HG03457 (cell line): ENCODE measurements at regions not wholly inside any gene's neighbourhood (a gene's known extent, or its start where the extent isn't known, plus 50 kb on each side); places are given as distances from the start of the nearest gene placed in this dataset.
"Not testable (repeated sequence)": the region's sequence is repeated elsewhere in the genome, so short reads cannot be mapped to it uniquely, and the experiment has no call there.

Experiments
- ATAC-seq: cut with Tn5 transposase; IDR thresholded peaks from one replicate; pipeline ENCODE4 v1.9.1; 2021; ENCODE audit warnings: moderate number of reproducible peaks; ENCODE audit not compliant: unreplicated experiment

DNA sequence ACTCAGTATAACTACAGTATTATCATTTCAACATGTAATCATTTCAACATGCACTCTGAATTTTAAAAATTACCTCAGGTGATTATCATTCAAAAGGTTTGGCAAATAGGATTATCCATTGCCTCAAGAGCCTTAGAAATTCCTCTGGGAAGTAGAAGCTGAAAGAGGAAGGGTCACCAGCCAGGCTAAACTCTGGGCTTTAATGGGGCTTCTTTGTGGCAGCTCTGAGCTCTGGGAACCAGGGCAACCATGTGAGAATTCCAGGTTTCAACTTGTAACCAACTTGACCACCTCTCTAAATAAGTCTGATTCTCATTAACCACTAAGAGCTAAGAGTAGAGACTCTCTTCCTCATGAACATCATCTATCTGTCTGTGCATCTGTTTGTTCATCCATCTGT lies 117.2 kb upstream of the MED14 start:
- no peak for ATAC-seq

GRCh38 chrX:40853004-40853815 lies 117.9 kb upstream of the MED14 start:
- ATAC-seq, result no peak

DNA sequence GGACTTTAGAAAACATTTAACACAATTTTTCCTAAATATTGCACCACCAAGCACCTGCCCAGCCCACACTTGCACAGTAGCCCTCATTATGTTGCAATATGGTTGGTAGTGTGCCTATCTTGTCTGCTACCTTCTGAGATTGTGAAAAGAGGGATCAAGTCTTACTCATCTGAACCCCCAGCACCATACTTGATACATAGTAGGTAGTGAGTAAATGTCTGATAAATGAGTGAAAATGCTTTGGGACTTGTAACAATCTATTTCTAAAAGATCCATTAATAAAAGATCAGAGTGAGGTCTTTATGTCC lies 118.4 kb upstream of the MED14 start:
- ATAC-seq, result no peak

DNA sequence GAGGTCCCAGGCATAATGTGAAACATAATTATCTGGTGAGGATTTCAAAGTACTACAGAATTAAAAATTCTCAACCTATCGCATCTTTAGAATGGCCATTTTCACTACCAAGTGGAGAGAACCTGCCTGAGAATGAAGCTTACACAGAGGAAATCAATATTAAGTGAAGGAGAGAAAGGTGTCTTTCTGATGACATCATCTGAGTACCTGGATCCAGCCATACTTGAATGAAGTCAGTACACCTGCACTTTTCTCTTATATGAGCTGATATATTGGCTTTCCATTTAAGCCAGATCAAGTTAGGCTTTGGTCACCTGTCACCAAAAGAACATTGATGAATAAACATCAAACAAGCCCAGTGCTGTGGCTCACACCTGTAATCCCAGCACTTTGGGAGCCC lies 118.9 kb upstream of the MED14 start:
- ATAC-seq, result no peak

- ATAC-seq, result no peak
Observed at GRCh38 chrX:40855411-40855810, 120.1 kb upstream of the MED14 start.

GRCh38 chrX:40855932-40856515 lies 120.7 kb upstream of the MED14 start:
- no peak for ATAC-seq

GRCh38 chrX:40861952-40862554 lies 126.7 kb upstream of the MED14 start:
- not testable (repeated sequence) for ATAC-seq

GRCh38 chrX:40863260-40863659 lies 127.9 kb upstream of the MED14 start:
- not testable (repeated sequence) for ATAC-seq

DNA sequence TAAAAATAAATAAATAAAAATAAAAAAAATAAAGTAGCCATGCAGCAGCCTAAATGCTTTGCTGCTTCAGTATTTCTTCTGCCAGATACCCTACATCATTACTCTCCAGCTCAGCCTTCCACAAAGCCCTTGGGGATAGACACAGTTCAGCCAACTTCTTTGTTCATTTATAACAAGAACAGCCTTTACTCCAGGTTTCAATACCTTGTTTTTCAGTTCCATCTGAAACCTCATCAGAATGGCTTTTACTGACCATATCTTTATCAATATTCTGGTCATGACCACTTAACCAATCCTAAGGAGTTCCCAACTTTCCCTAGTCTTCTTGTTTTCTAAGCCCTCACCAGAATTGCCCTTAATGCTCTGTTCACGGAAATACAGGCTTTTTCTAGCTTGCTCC lies 128.3 kb upstream of the MED14 start:
- ATAC-seq, result no peak

DNA sequence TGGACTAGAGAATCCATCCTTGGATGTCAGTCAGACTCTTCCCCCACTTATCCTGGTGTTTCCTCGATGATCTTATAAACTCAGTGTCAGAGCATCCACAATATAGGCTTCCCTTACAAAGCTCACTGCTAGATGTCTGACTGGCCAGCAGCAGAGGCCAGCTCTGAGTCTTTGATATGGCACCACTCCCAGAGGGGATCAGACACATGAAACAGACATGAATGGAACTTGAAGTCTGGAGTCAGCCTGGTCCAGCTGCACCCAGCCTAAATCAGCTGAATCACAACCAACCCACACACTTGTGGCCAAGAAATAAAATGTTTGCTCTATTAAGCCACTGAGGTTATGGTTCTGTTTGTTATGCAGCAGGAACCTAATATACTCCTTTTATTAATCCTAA lies 129.6 kb upstream of the MED14 start:
- ATAC-seq, result no peak

- no peak for ATAC-seq
Observed at GRCh38 chrX:40866893-40867292, 131.6 kb upstream of the MED14 start.

GRCh38 chrX:40867352-40867751 lies 132.0 kb upstream of the MED14 start:
- ATAC-seq, result no peak

- ATAC-seq, result no peak
Observed at GRCh38 chrX:40868868-40869267, 133.5 kb upstream of the MED14 start.

DNA sequence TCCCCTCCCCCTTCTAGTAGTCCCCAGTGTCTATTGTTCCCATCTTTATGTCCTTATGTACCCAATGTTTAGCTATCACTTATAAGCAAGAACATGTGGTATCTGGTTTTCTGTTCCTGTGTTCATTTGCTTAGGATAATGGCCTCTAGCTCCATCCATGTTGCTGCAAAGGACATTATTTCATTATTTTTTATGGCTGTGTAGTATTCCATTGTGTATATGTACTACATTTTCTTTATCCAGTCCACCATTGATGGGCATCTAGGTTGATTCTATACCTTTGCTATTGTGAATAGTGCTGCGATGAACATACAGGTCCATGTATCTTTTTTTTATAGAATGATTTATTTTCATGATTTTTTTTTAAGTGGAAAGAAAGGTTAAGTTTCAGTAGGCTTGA lies 135.6 kb upstream of the MED14 start:
- ATAC-seq, result not testable (repeated sequence)

DNA sequence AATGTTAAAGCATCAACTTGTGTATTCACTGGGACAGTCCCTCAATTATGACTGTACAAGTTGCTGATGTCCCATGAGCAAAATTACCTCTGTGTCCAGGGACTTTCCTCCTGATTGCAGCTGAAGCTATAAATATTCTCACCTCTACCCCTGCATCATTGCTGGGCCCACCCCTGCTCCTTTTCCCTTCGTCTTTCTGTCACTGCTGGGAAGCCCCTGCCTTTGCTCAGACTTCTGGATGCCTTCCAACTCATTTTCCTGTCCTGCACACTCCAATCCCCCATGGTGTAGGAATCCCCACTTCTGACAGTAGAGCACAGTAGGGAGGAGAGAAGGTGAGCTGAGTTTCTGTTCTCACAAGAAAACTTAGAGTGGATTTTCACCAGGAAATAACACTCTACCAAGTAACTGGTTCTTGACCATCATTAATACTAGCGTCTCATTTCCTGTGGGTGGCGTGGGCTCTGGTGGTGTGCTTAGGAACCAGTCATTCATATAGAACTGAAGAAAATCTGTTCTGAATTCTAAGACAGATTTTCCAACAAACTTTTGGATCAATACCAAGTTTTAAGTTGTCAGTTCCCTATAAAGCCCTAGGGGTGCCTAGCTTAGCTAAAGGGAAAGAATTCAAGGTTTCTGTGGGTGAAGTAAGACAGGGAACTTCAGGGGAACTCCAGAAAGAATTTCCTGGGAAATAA lies 136.2 kb upstream of the MED14 start:
- ATAC-seq, result peak; percentile 69

DNA sequence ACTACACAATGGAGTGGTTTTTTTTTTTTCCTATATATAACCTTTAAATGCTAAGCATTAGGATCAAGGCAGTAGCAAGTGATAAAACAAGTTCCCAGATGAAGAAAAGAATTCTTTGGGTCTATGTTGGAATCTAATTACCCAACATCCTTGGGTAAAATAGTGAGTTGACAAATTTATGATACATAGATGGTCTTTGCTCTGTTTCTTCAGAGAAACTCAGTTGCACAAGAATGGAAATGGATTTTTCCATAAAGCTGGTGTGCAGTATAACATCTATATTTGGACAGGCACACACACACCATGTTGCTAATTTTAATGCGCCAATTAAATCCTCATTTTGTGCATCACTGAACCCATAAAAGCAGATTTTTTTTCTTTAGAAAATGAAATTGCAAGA lies 137.0 kb upstream of the MED14 start:
- no peak for ATAC-seq

- no peak for ATAC-seq
Observed at GRCh38 chrX:40875476-40875875, 140.1 kb upstream of the MED14 start.

- no peak for ATAC-seq
Observed at GRCh38 chrX:40877887-40878286, 142.5 kb upstream of the MED14 start.

DNA sequence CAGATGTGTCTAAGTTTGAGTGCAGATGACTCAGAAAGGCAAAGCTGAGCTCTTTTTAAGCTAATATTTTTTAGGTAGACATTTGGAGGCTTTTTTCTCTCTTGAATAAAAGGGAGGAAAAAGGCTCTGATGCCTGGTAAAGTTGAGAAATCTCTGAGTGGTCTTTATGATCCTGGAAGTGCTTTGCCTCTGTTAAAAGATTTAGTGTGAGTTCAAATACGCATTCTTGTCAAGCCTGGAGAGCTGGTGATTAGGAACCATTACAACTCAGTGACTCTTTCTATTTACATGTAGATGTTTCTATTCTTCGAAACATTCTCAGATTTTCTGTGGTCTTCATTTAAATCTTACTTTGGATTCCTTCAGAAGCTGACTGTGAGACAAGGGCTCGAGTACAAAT lies 143.4 kb upstream of the MED14 start:
- ATAC-seq, result no peak

GRCh38 chrX:40879172-40879571 lies 143.8 kb upstream of the MED14 start:
- not testable (repeated sequence) for ATAC-seq

DNA sequence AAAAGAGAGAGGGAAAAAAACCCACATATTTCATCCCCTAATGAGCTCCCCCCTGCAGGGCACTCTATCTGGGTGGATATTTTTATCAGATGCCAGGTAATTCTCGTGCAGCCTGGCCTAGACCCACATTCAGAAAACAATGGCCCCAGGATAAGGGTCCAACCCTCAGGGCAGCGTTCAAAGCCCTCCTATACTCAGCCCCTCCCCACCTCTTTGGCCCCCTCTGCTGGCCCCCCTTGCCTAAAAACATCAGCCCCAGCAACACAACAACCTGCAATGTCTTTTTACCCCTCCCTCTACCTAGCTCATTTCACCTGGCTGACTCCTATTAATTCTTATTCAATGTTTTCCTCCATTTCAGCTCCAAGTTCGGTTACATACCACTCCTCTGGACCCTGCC lies 145.4 kb upstream of the MED14 start:
- ATAC-seq, result no peak
